ENCODE measurements at regions not wholly inside any gene's neighbourhood (a gene's known extent, or its start where the extent isn't known, plus 50 kb on each side); places are given as distances from the start of the nearest gene placed in this dataset.

DNA sequence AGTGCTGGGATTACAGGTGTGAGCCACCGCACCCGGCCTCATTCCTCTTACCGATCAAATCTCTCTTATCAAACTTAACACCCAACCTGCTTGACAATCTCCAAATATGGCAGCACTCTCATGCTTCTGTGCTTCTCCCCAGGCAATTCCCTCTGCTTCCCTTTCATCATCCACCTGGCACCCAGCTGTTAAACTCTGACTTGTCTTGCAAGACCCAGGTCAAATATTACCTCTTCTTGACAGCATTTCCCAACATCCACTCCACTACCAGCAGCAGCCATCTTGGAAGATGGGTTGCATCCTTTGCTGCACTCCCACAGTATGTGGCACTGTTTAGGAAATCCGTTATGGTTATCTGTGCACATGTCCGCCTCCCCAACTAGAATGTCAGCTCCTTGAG lies 113.6 kb downstream of the ACTL7B start:
- TF ChIP-seq, protein P1, sequence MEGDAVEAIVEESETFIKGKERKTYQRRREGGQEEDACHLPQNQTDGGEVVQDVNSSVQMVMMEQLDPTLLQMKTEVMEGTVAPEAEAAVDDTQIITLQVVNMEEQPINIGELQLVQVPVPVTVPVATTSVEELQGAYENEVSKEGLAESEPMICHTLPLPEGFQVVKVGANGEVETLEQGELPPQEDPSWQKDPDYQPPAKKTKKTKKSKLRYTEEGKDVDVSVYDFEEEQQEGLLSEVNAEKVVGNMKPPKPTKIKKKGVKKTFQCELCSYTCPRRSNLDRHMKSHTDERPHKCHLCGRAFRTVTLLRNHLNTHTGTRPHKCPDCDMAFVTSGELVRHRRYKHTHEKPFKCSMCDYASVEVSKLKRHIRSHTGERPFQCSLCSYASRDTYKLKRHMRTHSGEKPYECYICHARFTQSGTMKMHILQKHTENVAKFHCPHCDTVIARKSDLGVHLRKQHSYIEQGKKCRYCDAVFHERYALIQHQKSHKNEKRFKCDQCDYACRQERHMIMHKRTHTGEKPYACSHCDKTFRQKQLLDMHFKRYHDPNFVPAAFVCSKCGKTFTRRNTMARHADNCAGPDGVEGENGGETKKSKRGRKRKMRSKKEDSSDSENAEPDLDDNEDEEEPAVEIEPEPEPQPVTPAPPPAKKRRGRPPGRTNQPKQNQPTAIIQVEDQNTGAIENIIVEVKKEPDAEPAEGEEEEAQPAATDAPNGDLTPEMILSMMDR (IDR thresholded peaks at IDR 0.05) = no peak
- TF ChIP-seq POLR2A (IDR thresholded peaks at IDR 0.05) = no peak
- no peak for TF ChIP-seq EP300 (IDR thresholded peaks at IDR 0.05)
- TF ChIP-seq POLR2AphosphoS5 (IDR thresholded peaks at IDR 0.05) = no peak
